ENCODE measurements at regions not wholly inside any gene's neighbourhood (a gene's known extent, or its start where the extent isn't known, plus 50 kb on each side); places are given as distances from the start of the nearest gene placed in this dataset.
"Not testable (repeated sequence)": the region's sequence is repeated elsewhere in the genome, so short reads cannot be mapped to it uniquely, and the experiment has no call there.

GRCh38 chr17:83203472-83204221 lies 124.2 kb downstream of the METRNL start:
- H3K4me3 Mint-ChIP-seq (ENCODE audit: unreplicated experiment) = no peak overlapping the region
- no peaks in the 10 kb centered on the region for H3K27me3 Mint-ChIP-seq (ENCODE audit: insufficient read depth, unreplicated experiment)
- no peaks in the 10 kb centered on the region for H3K4me1 Mint-ChIP-seq (ENCODE audit: low read depth, unreplicated experiment)
- no peaks in the 10 kb centered on the region for H3K36me3 Mint-ChIP-seq (ENCODE audit: insufficient read depth, unreplicated experiment)
- intact Hi-C loops (cut with micrococcal nuclease; ENCODE audit: unreplicated experiment) = no loop called here
- DNase-seq = peak in 1 of 2 experiments; percentile 25
- Histone ChIP-seq H3K4me1 (no peaks in the 10 kb centered on the region), H3K9me3 (no peaks in the 10 kb centered on the region), H3K27me3 (replicated peaks; ENCODE audit: control insufficient read depth, insufficient read depth, low read length) (no peaks in the 10 kb centered on the region), H3K4me3 (ENCODE audit: low read depth, low read length) (no peak overlapping the region), H3K36me3 (ENCODE audit: control insufficient read depth, insufficient read depth, low read length) (no peaks in the 10 kb centered on the region)
- no peak for TF ChIP-seq CTCF (IDR thresholded peaks at IDR 0.05; ENCODE audit: insufficient read depth in 1 of 2, low read depth in 1 of 2, low read length in 1 of 2, severe bottlenecking in 1 of 2, unreplicated experiment in 1 of 2)
- ChIA-PET CTCF (interaction anchor here (0.5 kb wide), 1 partner anchor 710 kb away, joined by 3 read pairs; no protein-coding TSS in a partner anchor), POLR2A (no interaction called here)
- H3K9me3 Mint-ChIP-seq (ENCODE audit: unreplicated experiment) = no peaks in the 10 kb centered on the region
- no TSS peak for BruUV-seq (replicated peaks)
- no peak overlapping the region for H3K27ac Mint-ChIP-seq (ENCODE audit: unreplicated experiment)

GRCh38 chr17:83204230-83204725 lies 124.9 kb downstream of the METRNL start:
- no peaks in the 10 kb centered on the region for H3K9me3 ChIP-seq
- H3K36me3 ChIP-seq (ENCODE audit: control insufficient read depth, insufficient read depth, low read length) = no peaks in the 10 kb centered on the region
- Mint-ChIP-seq H3K36me3 (ENCODE audit: insufficient read depth, unreplicated experiment) (no peaks in the 10 kb centered on the region), H3K4me1 (ENCODE audit: low read depth, unreplicated experiment) (no peaks in the 10 kb centered on the region), H3K27me3 (ENCODE audit: insufficient read depth, unreplicated experiment) (no peaks in the 10 kb centered on the region), H3K4me3 (ENCODE audit: unreplicated experiment) (no peak overlapping the region), H3K9me3 (ENCODE audit: unreplicated experiment) (no peaks in the 10 kb centered on the region), H3K27ac (ENCODE audit: unreplicated experiment) (no peak overlapping the region)
- no TSS peak for BruUV-seq (replicated peaks)
- DNase-seq = no peak
- TF ChIP-seq CTCF (IDR thresholded peaks at IDR 0.05; ENCODE audit: insufficient read depth in 1 of 2, low read depth in 1 of 2, low read length in 1 of 2, severe bottlenecking in 1 of 2, unreplicated experiment in 1 of 2) = no peak
- no peak overlapping the region for H3K4me3 ChIP-seq (ENCODE audit: low read depth, low read length)
- H3K4me1 ChIP-seq = no peaks in the 10 kb centered on the region
- ChIA-PET POLR2A (no interaction called here), CTCF (no interaction called here)
- intact Hi-C loops (cut with micrococcal nuclease; ENCODE audit: unreplicated experiment) = no loop called here
- no peaks in the 10 kb centered on the region for H3K27me3 ChIP-seq (replicated peaks; ENCODE audit: control insufficient read depth, insufficient read depth, low read length)

GRCh38 chr17:83204736-83205386 lies 125.5 kb downstream of the METRNL start:
- H3K9me3 ChIP-seq; CTCF ChIA-PET; H3K27ac Mint-ChIP-seq (ENCODE audit: unreplicated experiment); H3K4me3 Mint-ChIP-seq (ENCODE audit: unreplicated experiment); H3K4me1 Mint-ChIP-seq (ENCODE audit: low read depth, unreplicated experiment); H3K9me3 Mint-ChIP-seq (ENCODE audit: unreplicated experiment); intact Hi-C loops (cut with micrococcal nuclease; ENCODE audit: unreplicated experiment); BruUV-seq (replicated peaks); H3K36me3 ChIP-seq (ENCODE audit: control insufficient read depth, insufficient read depth, low read length); H3K36me3 Mint-ChIP-seq (ENCODE audit: insufficient read depth, unreplicated experiment); POLR2A ChIA-PET; H3K27me3 ChIP-seq (replicated peaks; ENCODE audit: control insufficient read depth, insufficient read depth, low read length); H3K4me3 ChIP-seq (ENCODE audit: low read depth, low read length); H3K27me3 Mint-ChIP-seq (ENCODE audit: insufficient read depth, unreplicated experiment); H3K4me1 ChIP-seq: not testable (repeated sequence)
- DNase-seq = peak in 1 of 2 experiments; percentile 20

Measured in Caco-2 (cell line).